Neuronal stem cell (in vitro differentiated cells): ENCODE measurements at regions not wholly inside any gene's neighbourhood (a gene's known extent, or its start where the extent isn't known, plus 50 kb on each side); places are given as distances from the start of the nearest gene placed in this dataset.
"Not testable (repeated sequence)": the region's sequence is repeated elsewhere in the genome, so short reads cannot be mapped to it uniquely, and the experiment has no call there.

Experiments
- DNase-seq: peaks from one replicate; pipeline ENCODE4 v3.0.0-alpha.2; 2013; ENCODE audit warnings: low spot score
- H2AFZ ChIP-seq: one replicate; pipeline ENCODE4 v1.6.1; 2013; ENCODE audit warnings: mild to moderate bottlenecking, low read length, inconsistent platforms
- H2AK5ac ChIP-seq: 2 replicates; pipeline ENCODE4 v1.6.1; 2013; ENCODE audit warnings: low read depth, mild to moderate bottlenecking, inconsistent platforms, low read length, moderate library complexity, mixed read lengths
- H2BK120ac ChIP-seq: 2 replicates; pipeline ENCODE4 v1.6.1; 2013; ENCODE audit warnings: low read depth, mild to moderate bottlenecking, inconsistent platforms, low read length, moderate library complexity, mixed read lengths
- H2BK12ac ChIP-seq: one replicate; pipeline ENCODE4 v1.6.1; 2013; ENCODE audit warnings: low read length, inconsistent platforms
- H2BK15ac ChIP-seq: 2 replicates; pipeline ENCODE4 v1.6.1; 2013; ENCODE audit warnings: mild to moderate bottlenecking, low read length, inconsistent platforms, mixed read lengths
- H2BK5ac ChIP-seq: one replicate; pipeline ENCODE4 v1.6.1; 2013; ENCODE audit warnings: inconsistent platforms, mild to moderate bottlenecking, low read length, moderate library complexity
- H3K14ac ChIP-seq: one replicate; pipeline ENCODE4 v1.6.1; 2013; ENCODE audit warnings: low read length, inconsistent platforms
- H3K18ac ChIP-seq: 2 replicates; pipeline ENCODE4 v1.6.1; 2013; ENCODE audit warnings: low read length, inconsistent platforms
- H3K23ac ChIP-seq: 2 replicates; pipeline ENCODE4 v1.6.1; 2013; ENCODE audit warnings: low read depth, mild to moderate bottlenecking, mixed read lengths, low read length, inconsistent platforms; ENCODE audit not compliant: poor library complexity
- H3K27ac ChIP-seq: replicated peaks from 3 replicates; pipeline ENCODE4 v1.5.1; 2013; ENCODE audit warnings: low read length, inconsistent platforms
- H3K27me3 ChIP-seq, 3 experiments: 2 replicates each; pipeline ENCODE4 v1.6.1; 2013; ENCODE audit warnings: low read length in 3 of 3, mild to moderate bottlenecking in 2 of 3, inconsistent platforms in 1 of 3, low read depth in 1 of 3, mixed read lengths in 1 of 3, moderate library complexity in 1 of 3; ENCODE audit not compliant: control insufficient read depth in 3 of 3, insufficient read depth in 3 of 3
- H3K36me3 ChIP-seq, 2 donors: replicated peaks in 1 of 2; 2 replicates each; pipeline ENCODE4 v1.6.1; 2013; ENCODE audit warnings: low read length in 2 of 2; ENCODE audit not compliant: control insufficient read depth in 2 of 2, insufficient read depth in 2 of 2
- H3K4ac ChIP-seq: 2 replicates; pipeline ENCODE4 v1.6.1; 2013; ENCODE audit warnings: inconsistent platforms, mild to moderate bottlenecking, low read length, moderate library complexity
- H3K4me1 ChIP-seq, 2 donors: 1 replicate in 1 of 2; 2 replicates in 1 of 2; pipeline ENCODE4 v1.6.1; 2013; ENCODE audit warnings: low read length in 2 of 2, low read depth in 1 of 2; ENCODE audit not compliant: control insufficient read depth in 2 of 2, insufficient read depth in 1 of 2
- H3K4me2 ChIP-seq: one replicate; pipeline ENCODE4 v1.6.1; 2013; ENCODE audit warnings: mild to moderate bottlenecking, low read length, inconsistent platforms; ENCODE audit not compliant: insufficient read depth, poor library complexity, severe bottlenecking
- H3K4me3 ChIP-seq, 2 donors: 2 replicates each; pipeline ENCODE4 v1.5.1; 2013; ENCODE audit warnings: low read length in 2 of 2, mild to moderate bottlenecking in 2 of 2, inconsistent platforms in 1 of 2, moderate library complexity in 1 of 2
- H3K79me1 ChIP-seq: one replicate; pipeline ENCODE4 v1.6.1; 2013; ENCODE audit warnings: low read depth, mild to moderate bottlenecking, inconsistent platforms, low read length, moderate library complexity
- H3K9ac ChIP-seq: one replicate; pipeline ENCODE4 v1.6.1; 2013; ENCODE audit warnings: mild to moderate bottlenecking, low read depth, low read length, inconsistent platforms; ENCODE audit not compliant: poor library complexity
- H3K9me3 ChIP-seq, 2 donors: replicated peaks in 1 of 2; 2 replicates each; pipeline versions ENCODE3 to v1.6.1; 2013; ENCODE audit warnings: low read length in 2 of 2, mild to moderate bottlenecking in 2 of 2, inconsistent platforms in 1 of 2, low read depth in 1 of 2, mixed read lengths in 1 of 2, moderate library complexity in 1 of 2; ENCODE audit not compliant: control insufficient read depth in 2 of 2, insufficient read depth in 1 of 2
- H4K8ac ChIP-seq: one replicate; pipeline ENCODE4 v1.6.1; 2013; ENCODE audit warnings: low read depth, mild to moderate bottlenecking, inconsistent platforms, low read length, moderate library complexity
- H4K91ac ChIP-seq: one replicate; pipeline ENCODE4 v1.6.1; 2013; ENCODE audit warnings: low read length, low read depth, mild to moderate bottlenecking, inconsistent platforms; ENCODE audit not compliant: poor library complexity
- WGBS, 2 donors: extraction: QIAGEN DNeasy Blood & Tissue Kit; methylation state at CpG; one replicate each; pipeline ENCODE4 v1.1.7; 2013; ENCODE audit warnings: missing lambda C conversion rate in 2 of 2, mixed read lengths in 1 of 2; ENCODE audit not compliant: insufficient read length in 2 of 2, insufficient replicate concordance in 1 of 2; ENCODE audit errors: extremely low coverage in 2 of 2; 5-methylcytosine and 5-hydroxymethylcytosine counted together

- no peak overlapping the region for H3K9ac ChIP-seq
- no peak overlapping the region for H4K8ac ChIP-seq
- no peak for DNase-seq
- H3K9me3 ChIP-seq = no peaks in the 10 kb centered on the region
- H2AFZ ChIP-seq = no peak overlapping the region
- H3K4me3 ChIP-seq = no peak overlapping the region
- no peaks in the 10 kb centered on the region for H3K79me1 ChIP-seq
- no peak overlapping the region for H2BK12ac ChIP-seq
- no peak overlapping the region for H3K23ac ChIP-seq
- H3K4me2 ChIP-seq = no peak overlapping the region
- H2BK120ac ChIP-seq = no peak overlapping the region
- no peaks in the 10 kb centered on the region for H3K4me1 ChIP-seq
- H3K18ac ChIP-seq = no peak overlapping the region
- no peaks in the 10 kb centered on the region for H3K36me3 ChIP-seq
- no peak overlapping the region for H3K14ac ChIP-seq
- H3K27me3 ChIP-seq = peaks cover 0 to 6% (median 0%) of the 10 kb centered on the region in 3 experiments
- no CpG with 5 or more reads among the region's 2 CpGs for WGBS, 2 donors
- no peak overlapping the region for H2AK5ac ChIP-seq
- no peak overlapping the region for H3K27ac ChIP-seq
- no peak overlapping the region for H3K4ac ChIP-seq
- no peak overlapping the region for H2BK15ac ChIP-seq
- no peak overlapping the region for H2BK5ac ChIP-seq
- H4K91ac ChIP-seq = no peak overlapping the region
Measured at GRCh38 chr5:115751176-115751575, 65.3 kb downstream of the CDO1 start.

DNA sequence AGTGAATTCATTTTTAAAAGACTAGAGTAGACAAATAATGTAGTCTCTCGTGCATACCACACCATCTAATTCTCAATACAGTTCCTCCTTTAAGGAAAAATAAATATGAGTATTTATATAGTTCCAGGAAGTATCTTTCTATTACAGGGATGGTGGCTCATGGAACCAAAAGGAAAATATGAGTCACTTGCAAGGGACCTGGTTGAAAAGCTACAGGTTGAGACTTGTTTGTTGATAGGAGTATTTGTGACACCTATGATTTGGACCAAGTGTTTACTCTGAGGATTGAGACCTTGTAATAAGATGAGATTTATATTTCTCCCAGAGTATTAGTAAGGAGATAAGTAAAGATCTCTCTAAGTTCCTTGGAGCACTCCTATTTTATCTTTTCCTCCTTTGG lies 67.4 kb downstream of the CDO1 start:
- H2BK5ac ChIP-seq = no peak overlapping the region
- peaks cover 0 to 6% (median 0%) of the 10 kb centered on the region in 3 experiments for H3K27me3 ChIP-seq
- no peak overlapping the region for H3K14ac ChIP-seq
- no peaks in the 10 kb centered on the region for H3K36me3 ChIP-seq
- no peak overlapping the region for H2BK12ac ChIP-seq
- no peak overlapping the region for H3K18ac ChIP-seq
- no peak overlapping the region for H4K8ac ChIP-seq
- H2AK5ac ChIP-seq = no peak overlapping the region
- no peaks in the 10 kb centered on the region for H3K4me1 ChIP-seq
- H3K4me3 ChIP-seq = no peak overlapping the region
- H4K91ac ChIP-seq = no peak overlapping the region
- no peak overlapping the region for H3K4ac ChIP-seq
- no peak overlapping the region for H3K23ac ChIP-seq
- H2AFZ ChIP-seq = no peak overlapping the region
- H2BK120ac ChIP-seq = no peak overlapping the region
- H3K27ac ChIP-seq = no peak overlapping the region
- WGBS, 2 donors = no CpG with 5 or more reads among the region's 1 CpG
- H3K9ac ChIP-seq = no peak overlapping the region
- no peaks in the 10 kb centered on the region for H3K79me1 ChIP-seq
- H3K9me3 ChIP-seq = peaks cover 1 to 3% of the 10 kb centered on the region in 2 donors
- H2BK15ac ChIP-seq = no peak overlapping the region
- no peak overlapping the region for H3K4me2 ChIP-seq
- DNase-seq = no peak

GRCh38 chr5:115739245-115739644 lies 77.2 kb downstream of the CDO1 start:
- DNase-seq, H3K79me1 ChIP-seq, H2BK12ac ChIP-seq, H3K18ac ChIP-seq, H3K9ac ChIP-seq, H3K23ac ChIP-seq, H2BK120ac ChIP-seq, H3K27me3 ChIP-seq, H4K91ac ChIP-seq, H3K27ac ChIP-seq, H3K4me3 ChIP-seq, H2AFZ ChIP-seq, H2BK5ac ChIP-seq, H3K4me2 ChIP-seq, H3K9me3 ChIP-seq, H3K14ac ChIP-seq, H3K4ac ChIP-seq, H2AK5ac ChIP-seq, H4K8ac ChIP-seq, H3K36me3 ChIP-seq, H2BK15ac ChIP-seq: not testable (repeated sequence)
- H3K4me1 ChIP-seq = peaks cover 10 to 13% of the 10 kb centered on the region in 2 donors
- WGBS, 2 donors = no CpG with 5 or more reads among the region's 6 CpGs

- H3K27me3 ChIP-seq = no peaks in the 10 kb centered on the region
- H2AFZ ChIP-seq = no peak overlapping the region
- H4K91ac ChIP-seq = no peak overlapping the region
- no peak for DNase-seq
- no peaks in the 10 kb centered on the region for H3K36me3 ChIP-seq
- WGBS, 2 donors = no CpG with 5 or more reads among the region's 1 CpG
- H2AK5ac ChIP-seq = no peak overlapping the region
- H3K9ac ChIP-seq = no peak overlapping the region
- H2BK5ac ChIP-seq = no peak overlapping the region
- H3K4me3 ChIP-seq = no peak overlapping the region
- H2BK120ac ChIP-seq = no peak overlapping the region
- no peak overlapping the region for H3K4ac ChIP-seq
- H3K18ac ChIP-seq = no peak overlapping the region
- no peak overlapping the region for H3K23ac ChIP-seq
- H3K27ac ChIP-seq = no peak overlapping the region
- H3K14ac ChIP-seq = no peak overlapping the region
- no peaks in the 10 kb centered on the region for H3K9me3 ChIP-seq
- no peaks in the 10 kb centered on the region for H3K79me1 ChIP-seq
- no peak overlapping the region for H3K4me2 ChIP-seq
- no peak overlapping the region for H2BK15ac ChIP-seq
- H2BK12ac ChIP-seq = no peak overlapping the region
- H4K8ac ChIP-seq = no peak overlapping the region
- peaks cover 10 to 13% of the 10 kb centered on the region in 2 donors for H3K4me1 ChIP-seq
Measured at GRCh38 chr5:115738830-115739229, 77.6 kb downstream of the CDO1 start.
